GM18861 (cell line): ENCODE measurements at regions not wholly inside any gene's neighbourhood (a gene's known extent, or its start where the extent isn't known, plus 50 kb on each side); places are given as distances from the start of the nearest gene placed in this dataset.
"Not testable (repeated sequence)": the region's sequence is repeated elsewhere in the genome, so short reads cannot be mapped to it uniquely, and the experiment has no call there.

Experiments used
- ATAC-seq: cut with Tn5 transposase; IDR thresholded peaks from one replicate; pipeline ENCODE4 v1.9.1; 2021; ENCODE audit not compliant: unreplicated experiment

- ATAC-seq = no peak
These were observed 67.7 kb downstream of the SMIM20 start for GRCh38 chr4:25981749-25982148.

GRCh38 chr4:25982962-25983361 lies 68.9 kb downstream of the SMIM20 start:
- no peak for ATAC-seq

GRCh38 chr4:25984266-25984665 lies 70.2 kb downstream of the SMIM20 start:
- ATAC-seq = no peak

GRCh38 chr4:25984796-25985195 lies 70.8 kb downstream of the SMIM20 start:
- ATAC-seq = no peak

- ATAC-seq = no peak
These were observed 72.8 kb downstream of the SMIM20 start for GRCh38 chr4:25986807-25987206.

- no peak for ATAC-seq
These were observed 77.3 kb downstream of the SMIM20 start for GRCh38 chr4:25991340-25991739.

GRCh38 chr4:25993395-25994185 lies 79.6 kb downstream of the SMIM20 start:
- ATAC-seq = no peak

- ATAC-seq = not testable (repeated sequence)
These were observed 80.6 kb downstream of the SMIM20 start for GRCh38 chr4:25994577-25994976.

GRCh38 chr4:26000274-26000950 lies 86.4 kb downstream of the SMIM20 start:
- ATAC-seq = no peak

- no peak for ATAC-seq
These were observed 87.4 kb downstream of the SMIM20 start for GRCh38 chr4:26001413-26001812.

- ATAC-seq = no peak
These were observed 87.8 kb downstream of the SMIM20 start for GRCh38 chr4:26001816-26002215.

- ATAC-seq = no peak
These were observed 89.0 kb downstream of the SMIM20 start for GRCh38 chr4:26003056-26003455.

- no peak for ATAC-seq
These were observed 90.3 kb downstream of the SMIM20 start for GRCh38 chr4:26004290-26004689.

GRCh38 chr4:26005764-26006163 lies 91.7 kb downstream of the SMIM20 start:
- no peak for ATAC-seq

GRCh38 chr4:26008737-26009136 lies 94.7 kb downstream of the SMIM20 start:
- no peak for ATAC-seq

- ATAC-seq = no peak
These were observed 95.5 kb downstream of the SMIM20 start for GRCh38 chr4:26009502-26009901.

GRCh38 chr4:26010304-26010703 lies 96.3 kb downstream of the SMIM20 start:
- no peak for ATAC-seq

- ATAC-seq = no peak
These were observed 99.6 kb downstream of the SMIM20 start for GRCh38 chr4:26013629-26014028.

GRCh38 chr4:26015133-26015651 lies 101.2 kb downstream of the SMIM20 start:
- ATAC-seq = no peak

GRCh38 chr4:26015906-26016305 lies 101.9 kb downstream of the SMIM20 start:
- no peak for ATAC-seq

- ATAC-seq = no peak
These were observed 103.5 kb downstream of the SMIM20 start for GRCh38 chr4:26017531-26017930.
